ENCODE measurements at regions not wholly inside any gene's neighbourhood (a gene's known extent, or its start where the extent isn't known, plus 50 kb on each side); places are given as distances from the start of the nearest gene placed in this dataset.

DNA sequence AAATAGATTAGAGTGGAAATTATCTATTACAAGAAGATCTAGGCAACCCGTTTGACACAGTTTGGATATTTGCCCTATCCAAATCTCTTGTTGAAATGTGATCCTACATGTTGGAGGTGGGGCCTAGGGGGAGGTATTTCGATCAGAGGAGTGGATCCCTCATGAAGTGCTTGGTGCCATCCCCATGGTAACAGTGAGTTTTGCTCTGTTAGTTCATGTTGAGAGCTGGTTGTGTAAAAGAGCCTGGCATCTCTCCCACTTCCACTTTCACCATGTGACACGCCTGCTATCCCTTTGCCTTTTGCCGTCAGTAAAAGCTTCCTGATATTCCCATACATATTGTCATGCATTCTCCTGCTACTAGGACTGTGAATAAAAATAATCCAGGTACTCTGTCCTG, 66.4 kb upstream of the FLRT2 start:
- H3K36me3 ChIP-seq (ENCODE audit: control insufficient read depth, insufficient read depth, low read length): no peaks in the 10 kb centered on the region
- ATAC-seq (no peak), DNase-seq (ENCODE audit: low read depth, low spot score) (no peak)
- ChIA-PET POLR2A (no interaction called here), CTCF (no interaction called here)
- BruUV-seq (replicated peaks): no TSS peak
- in situ Hi-C loops (cut with HindIII; ENCODE audit: low pct_unique_long_range_greater_than_20kb, low sequenced_read_pairs): no loop called here
- H3K27me3 ChIP-seq (ENCODE audit: control insufficient read depth, insufficient read depth, low read length): no peaks in the 10 kb centered on the region
- H3K4me3 ChIP-seq (ENCODE audit: low read depth in 2 of 2, low read length in 2 of 2): no peak overlapping the region
- H3K9me3 ChIP-seq (ENCODE audit: control insufficient read depth, insufficient read depth, low read depth, low read length): no peaks in the 10 kb centered on the region
- no peak for TF ChIP-seq TCF7L2 (IDR thresholded peaks at IDR 0.05; ENCODE audit: low read depth, low read length)
- no peak for TF ChIP-seq SIN3A (IDR thresholded peaks at IDR 0.05; ENCODE audit: borderline replicate concordance, insufficient read depth, low read depth, low read length)
- TF ChIP-seq POLR2AphosphoS5 (IDR thresholded peaks at IDR 0.05; ENCODE audit: low read depth, low read length): no peak
- TF ChIP-seq, protein P1, sequence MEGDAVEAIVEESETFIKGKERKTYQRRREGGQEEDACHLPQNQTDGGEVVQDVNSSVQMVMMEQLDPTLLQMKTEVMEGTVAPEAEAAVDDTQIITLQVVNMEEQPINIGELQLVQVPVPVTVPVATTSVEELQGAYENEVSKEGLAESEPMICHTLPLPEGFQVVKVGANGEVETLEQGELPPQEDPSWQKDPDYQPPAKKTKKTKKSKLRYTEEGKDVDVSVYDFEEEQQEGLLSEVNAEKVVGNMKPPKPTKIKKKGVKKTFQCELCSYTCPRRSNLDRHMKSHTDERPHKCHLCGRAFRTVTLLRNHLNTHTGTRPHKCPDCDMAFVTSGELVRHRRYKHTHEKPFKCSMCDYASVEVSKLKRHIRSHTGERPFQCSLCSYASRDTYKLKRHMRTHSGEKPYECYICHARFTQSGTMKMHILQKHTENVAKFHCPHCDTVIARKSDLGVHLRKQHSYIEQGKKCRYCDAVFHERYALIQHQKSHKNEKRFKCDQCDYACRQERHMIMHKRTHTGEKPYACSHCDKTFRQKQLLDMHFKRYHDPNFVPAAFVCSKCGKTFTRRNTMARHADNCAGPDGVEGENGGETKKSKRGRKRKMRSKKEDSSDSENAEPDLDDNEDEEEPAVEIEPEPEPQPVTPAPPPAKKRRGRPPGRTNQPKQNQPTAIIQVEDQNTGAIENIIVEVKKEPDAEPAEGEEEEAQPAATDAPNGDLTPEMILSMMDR (IDR thresholded peaks at IDR 0.05): no peak
- TF ChIP-seq, protein P2, sequence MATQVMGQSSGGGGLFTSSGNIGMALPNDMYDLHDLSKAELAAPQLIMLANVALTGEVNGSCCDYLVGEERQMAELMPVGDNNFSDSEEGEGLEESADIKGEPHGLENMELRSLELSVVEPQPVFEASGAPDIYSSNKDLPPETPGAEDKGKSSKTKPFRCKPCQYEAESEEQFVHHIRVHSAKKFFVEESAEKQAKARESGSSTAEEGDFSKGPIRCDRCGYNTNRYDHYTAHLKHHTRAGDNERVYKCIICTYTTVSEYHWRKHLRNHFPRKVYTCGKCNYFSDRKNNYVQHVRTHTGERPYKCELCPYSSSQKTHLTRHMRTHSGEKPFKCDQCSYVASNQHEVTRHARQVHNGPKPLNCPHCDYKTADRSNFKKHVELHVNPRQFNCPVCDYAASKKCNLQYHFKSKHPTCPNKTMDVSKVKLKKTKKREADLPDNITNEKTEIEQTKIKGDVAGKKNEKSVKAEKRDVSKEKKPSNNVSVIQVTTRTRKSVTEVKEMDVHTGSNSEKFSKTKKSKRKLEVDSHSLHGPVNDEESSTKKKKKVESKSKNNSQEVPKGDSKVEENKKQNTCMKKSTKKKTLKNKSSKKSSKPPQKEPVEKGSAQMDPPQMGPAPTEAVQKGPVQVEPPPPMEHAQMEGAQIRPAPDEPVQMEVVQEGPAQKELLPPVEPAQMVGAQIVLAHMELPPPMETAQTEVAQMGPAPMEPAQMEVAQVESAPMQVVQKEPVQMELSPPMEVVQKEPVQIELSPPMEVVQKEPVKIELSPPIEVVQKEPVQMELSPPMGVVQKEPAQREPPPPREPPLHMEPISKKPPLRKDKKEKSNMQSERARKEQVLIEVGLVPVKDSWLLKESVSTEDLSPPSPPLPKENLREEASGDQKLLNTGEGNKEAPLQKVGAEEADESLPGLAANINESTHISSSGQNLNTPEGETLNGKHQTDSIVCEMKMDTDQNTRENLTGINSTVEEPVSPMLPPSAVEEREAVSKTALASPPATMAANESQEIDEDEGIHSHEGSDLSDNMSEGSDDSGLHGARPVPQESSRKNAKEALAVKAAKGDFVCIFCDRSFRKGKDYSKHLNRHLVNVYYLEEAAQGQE (IDR thresholded peaks at IDR 0.05; ENCODE audit: insufficient read depth in 1 of 2, low read depth in 2 of 2, low read length in 1 of 2): no peak
- H3K27ac ChIP-seq (ENCODE audit: low read length): no peak overlapping the region
- H3K4me1 ChIP-seq (ENCODE audit: control insufficient read depth, insufficient read depth, low read length): no peaks in the 10 kb centered on the region
- intact Hi-C loops (cut with micrococcal nuclease; ENCODE audit: unreplicated experiment): no loop called here

DNA sequence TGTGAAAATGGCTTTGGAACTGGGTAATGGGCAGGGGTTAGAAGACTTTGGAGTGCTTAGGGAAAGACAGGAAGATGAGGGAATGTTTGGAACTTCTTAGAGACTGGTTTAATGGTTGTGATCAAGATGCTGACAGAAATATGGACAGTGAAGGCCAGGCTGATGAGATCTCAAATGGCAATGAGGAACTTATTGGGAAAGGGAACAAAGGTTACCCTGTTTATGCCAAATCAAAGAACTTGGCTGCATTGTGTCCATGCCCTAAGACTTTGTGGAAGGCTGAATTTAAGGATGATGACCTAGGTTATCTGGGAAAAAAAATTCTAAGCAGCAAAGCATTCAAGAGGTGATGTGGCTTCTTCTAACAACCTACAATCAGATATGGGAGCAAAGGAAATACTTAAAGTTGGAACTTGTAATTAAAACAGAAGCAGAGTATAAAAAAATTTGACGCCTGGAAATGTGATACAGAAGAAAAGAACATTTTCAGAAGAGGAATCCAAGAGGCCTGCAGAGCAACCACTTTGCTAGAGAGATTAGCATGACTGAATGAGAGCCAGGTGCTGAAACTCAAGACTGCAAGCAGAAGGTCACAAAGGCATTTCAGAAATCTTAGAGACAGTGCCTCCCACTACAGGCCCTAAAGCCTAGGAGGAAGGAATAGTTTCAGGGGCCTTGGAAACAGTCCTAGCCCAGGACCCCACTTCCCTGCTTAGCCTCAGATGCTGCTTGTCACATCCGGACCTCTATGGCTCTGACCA, 65.6 kb upstream of the FLRT2 start:
- BruUV-seq (replicated peaks): no TSS peak

More for the DNA sequence above, 65.6 kb upstream of the FLRT2 start:
- DNase-seq (ENCODE audit: low read depth, low spot score) (no peak), ATAC-seq (no peak)
- POLR2A ChIA-PET: no interaction called here
- intact Hi-C loops (cut with micrococcal nuclease; ENCODE audit: unreplicated experiment) (no loop called here), in situ Hi-C loops (cut with HindIII; ENCODE audit: low pct_unique_long_range_greater_than_20kb, low sequenced_read_pairs) (no loop called here)
- TF ChIP-seq TCF7L2 (IDR thresholded peaks at IDR 0.05; ENCODE audit: low read depth, low read length) (no peak), POLR2AphosphoS5 (IDR thresholded peaks at IDR 0.05; ENCODE audit: low read depth, low read length) (no peak), SIN3A (IDR thresholded peaks at IDR 0.05; ENCODE audit: borderline replicate concordance, insufficient read depth, low read depth, low read length) (no peak)
- TF ChIP-seq, protein P1 (IDR thresholded peaks at IDR 0.05): no peak
- TF ChIP-seq, protein P2 (IDR thresholded peaks at IDR 0.05; ENCODE audit: insufficient read depth in 1 of 2, low read depth in 2 of 2, low read length in 1 of 2): no peak
- Histone ChIP-seq H3K27ac (ENCODE audit: low read length) (no peak overlapping the region), H3K27me3 (ENCODE audit: control insufficient read depth, insufficient read depth, low read length) (no peaks in the 10 kb centered on the region), H3K4me3 (ENCODE audit: low read depth in 2 of 2, low read length in 2 of 2) (no peak overlapping the region), H3K9me3 (ENCODE audit: control insufficient read depth, insufficient read depth, low read depth, low read length) (no peaks in the 10 kb centered on the region), H3K4me1 (ENCODE audit: control insufficient read depth, insufficient read depth, low read length) (no peaks in the 10 kb centered on the region), H3K36me3 (ENCODE audit: control insufficient read depth, insufficient read depth, low read length) (no peaks in the 10 kb centered on the region)
- CTCF ChIA-PET: no interaction called here
